ENCODE measurements at regions not wholly inside any gene's neighbourhood (a gene's known extent, or its start where the extent isn't known, plus 50 kb on each side); places are given as distances from the start of the nearest gene placed in this dataset.

DNA sequence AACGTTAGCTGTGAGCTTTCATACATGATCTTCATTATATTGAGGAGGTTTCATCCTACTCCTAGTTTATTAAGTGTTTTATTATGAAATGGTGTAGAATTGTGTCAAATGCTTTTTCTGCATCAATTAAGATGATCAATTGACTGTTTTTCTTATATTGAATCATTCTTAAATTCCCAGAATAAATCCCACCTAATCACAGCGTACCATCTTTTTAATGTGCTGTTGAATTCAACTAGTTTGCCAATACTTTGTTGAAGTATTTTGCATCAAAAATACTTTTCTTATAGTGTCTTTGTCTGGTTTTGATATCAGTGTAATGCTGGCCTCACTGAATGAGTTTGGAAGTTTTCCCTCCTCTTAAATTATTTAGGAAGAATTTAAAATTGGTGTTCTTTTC is 138.6 kb upstream of the SGCG start:
- Histone ChIP-seq H4K8ac (ENCODE audit: extremely low read depth, insufficient read depth, low read length) (no peak overlapping the region), H3K27ac (ENCODE audit: low read depth, low read length) (no peak overlapping the region), H3K56ac (replicated peaks; ENCODE audit: insufficient read length, low read depth, low read length) (no peak overlapping the region), H3K9me3 (ENCODE audit: insufficient read depth in 2 of 2, low read depth in 1 of 2, low read length in 1 of 2) (no peaks in the 10 kb centered on the region), H3K27me3 (replicated peaks in 1 of 4; ENCODE audit: control insufficient read depth in 3 of 4, extremely low read depth in 1 of 4, insufficient read depth in 3 of 4, low read length in 3 of 4) (peaks cover 0 to 1% (median 0%) of the 10 kb centered on the region in 4 experiments; a peak in 1 of 7 replicates), H4K5ac (ENCODE audit: insufficient read length, low read depth, low read length) (no peak overlapping the region), H3K23me2 (ENCODE audit: low read depth, low read length) (no peaks in the 10 kb centered on the region), H2BK20ac (ENCODE audit: low read length) (no peak overlapping the region), H2BK15ac (ENCODE audit: low read length) (no peak overlapping the region), H3K36me3 (ENCODE audit: control insufficient read depth in 2 of 4, insufficient read depth in 4 of 4, low read length in 3 of 4) (no peaks in the 10 kb centered on the region), H3K23ac (ENCODE audit: insufficient read length) (no peak overlapping the region), H2BK5ac (ENCODE audit: low read depth, low read length) (no peak overlapping the region), H3K14ac (ENCODE audit: insufficient read length) (no peak overlapping the region), H3K79me2 (ENCODE audit: control insufficient read depth in 1 of 2, insufficient read depth in 2 of 2, low read length in 2 of 2) (no peaks in the 10 kb centered on the region), H2BK12ac (ENCODE audit: low read depth, low read length) (no peak overlapping the region), H2BK120ac (replicated peaks; ENCODE audit: low read depth, low read length) (no peak overlapping the region), H3K9ac (replicated peaks in 1 of 4; ENCODE audit: extremely low read depth in 1 of 4, low read depth in 3 of 4, low read length in 3 of 4) (no peak overlapping the region), H4K20me1 (replicated peaks in 1 of 2; ENCODE audit: control insufficient read depth in 1 of 2, insufficient read depth in 2 of 2, low read length in 2 of 2) (no peaks in the 10 kb centered on the region), H3K4me2 (ENCODE audit: insufficient read depth in 1 of 2, low read depth in 2 of 2, low read length in 2 of 2) (no peak overlapping the region), H3K4me1 (replicated peaks in 1 of 4; ENCODE audit: control insufficient read depth in 3 of 4, insufficient read depth in 4 of 4, low read length in 3 of 4) (no peaks in the 10 kb centered on the region), H3K4ac (replicated peaks; ENCODE audit: insufficient read length, low read depth, low read length) (no peak overlapping the region), H2AK5ac (ENCODE audit: low read depth, low read length) (no peak overlapping the region), H4K91ac (replicated peaks; ENCODE audit: insufficient read length, low read length) (no peak overlapping the region), H2AFZ (ENCODE audit: low read length) (no peak overlapping the region), H3K4me3 (ENCODE audit: extremely low read depth in 1 of 4, insufficient read depth in 2 of 4, low read depth in 3 of 4, low read length in 4 of 4) (no peak overlapping the region), H3K18ac (ENCODE audit: extremely low read depth, low read length) (no peak overlapping the region), H3K79me1 (ENCODE audit: low read depth, low read length) (no peaks in the 10 kb centered on the region)
- 91% methylated on average over 2 of the region's 2 CpGs; no CpG with 5 or more reads in 1 of the 2 experiments for whole genome bisulfite sequencing, 2 experiments (ENCODE audit: extremely low coverage in 1 of 2, insufficient coverage in 1 of 2, insufficient read length in 1 of 2, insufficient replicate concordance in 2 of 2, low coverage in 1 of 2, low lambda C conversion rate in 2 of 2, missing lambda C conversion rate in 1 of 2)
- FAIRE-seq = no peak
- ChIA-PET POLR2A (ENCODE audit: partially characterized antibody) (no interaction called here), CTCF (ENCODE audit: partially characterized antibody) (no interaction called here)
- DNase-seq (ENCODE audit: low read depth in 1 of 2, low spot score in 2 of 2) = no peak
- TF ChIP-seq, protein P1, sequence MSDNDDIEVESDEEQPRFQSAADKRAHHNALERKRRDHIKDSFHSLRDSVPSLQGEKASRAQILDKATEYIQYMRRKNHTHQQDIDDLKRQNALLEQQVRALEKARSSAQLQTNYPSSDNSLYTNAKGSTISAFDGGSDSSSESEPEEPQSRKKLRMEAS (IDR thresholded peaks at IDR 0.05) = no peak
- TF ChIP-seq ASH2L (IDR thresholded peaks at IDR 0.05; ENCODE audit: low read length) (no peak), YY1 (IDR thresholded peaks at IDR 0.05; ENCODE audit: low read depth, low read length) (no peak), CTCF (IDR thresholded peaks at IDR 0.05; ENCODE audit: control extremely low read depth in 1 of 3, insufficient read depth in 1 of 3, low read depth in 1 of 3, low read length in 3 of 3) (no peak), CBX5 (IDR thresholded peaks at IDR 0.05; ENCODE audit: low read depth, low read length) (no peak), TAF1 (IDR thresholded peaks at IDR 0.05; ENCODE audit: low read depth, low read length) (no peak), E2F6 (IDR thresholded peaks at IDR 0.05) (no peak), RBBP5 (IDR thresholded peaks at IDR 0.05; ENCODE audit: borderline replicate concordance, low read depth, low read length) (no peak), FOSL1 (IDR thresholded peaks at IDR 0.05; ENCODE audit: insufficient read depth, low read depth, low read length) (no peak), CHD1 (IDR thresholded peaks at IDR 0.05; ENCODE audit: low read depth, low read length) (no peak)
- TF ChIP-seq, protein P2, sequence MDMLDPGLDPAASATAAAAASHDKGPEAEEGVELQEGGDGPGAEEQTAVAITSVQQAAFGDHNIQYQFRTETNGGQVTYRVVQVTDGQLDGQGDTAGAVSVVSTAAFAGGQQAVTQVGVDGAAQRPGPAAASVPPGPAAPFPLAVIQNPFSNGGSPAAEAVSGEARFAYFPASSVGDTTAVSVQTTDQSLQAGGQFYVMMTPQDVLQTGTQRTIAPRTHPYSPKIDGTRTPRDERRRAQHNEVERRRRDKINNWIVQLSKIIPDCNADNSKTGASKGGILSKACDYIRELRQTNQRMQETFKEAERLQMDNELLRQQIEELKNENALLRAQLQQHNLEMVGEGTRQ (IDR thresholded peaks at IDR 0.05; ENCODE audit: low read length) = no peak
